HG02885 (cell line): ENCODE measurements at regions not wholly inside any gene's neighbourhood (a gene's known extent, or its start where the extent isn't known, plus 50 kb on each side); places are given as distances from the start of the nearest gene placed in this dataset.

Source experiments
- ATAC-seq: cut with Tn5 transposase; IDR thresholded peaks from one replicate; pipeline ENCODE4 v1.9.1; 2021; ENCODE audit warnings: mild to moderate bottlenecking; ENCODE audit not compliant: unreplicated experiment, poor library complexity

- no peak for ATAC-seq
Observed at GRCh38 chr6:6518631-6519427, 69.7 kb upstream of the LY86 start.

- no peak for ATAC-seq
Observed at GRCh38 chr6:6521961-6522482, 66.5 kb upstream of the LY86 start.

- ATAC-seq = no peak
Observed at GRCh38 chr6:6522709-6523108, 65.8 kb upstream of the LY86 start.

GRCh38 chr6:6524951-6525350 is 63.6 kb upstream of the LY86 start:
- no peak for ATAC-seq

GRCh38 chr6:6525933-6526332 is 62.6 kb upstream of the LY86 start:
- ATAC-seq = no peak

GRCh38 chr6:6529275-6529674 is 59.2 kb upstream of the LY86 start:
- ATAC-seq = no peak

- ATAC-seq = no peak
Observed at GRCh38 chr6:6533176-6533575, 55.3 kb upstream of the LY86 start.

- no peak for ATAC-seq
Observed at GRCh38 chr6:6534399-6534798, 54.1 kb upstream of the LY86 start.

GRCh38 chr6:6537488-6538260 is 50.8 kb upstream of the LY86 start:
- ATAC-seq = no peak

GRCh38 chr6:6538261-6538660 is 50.3 kb upstream of the LY86 start:
- ATAC-seq = no peak
